GM18861 (cell line): ENCODE measurements at regions not wholly inside any gene's neighbourhood (a gene's known extent, or its start where the extent isn't known, plus 50 kb on each side); places are given as distances from the start of the nearest gene placed in this dataset.

Experiments used
- ATAC-seq: cut with Tn5 transposase; IDR thresholded peaks from one replicate; pipeline ENCODE4 v1.9.1; 2021; ENCODE audit not compliant: unreplicated experiment

GRCh38 chr9:96044401-96044800 lies 168.9 kb downstream of the ERCC6L2 start:
- ATAC-seq, result no peak

GRCh38 chr9:96040591-96041461 lies 165.3 kb downstream of the ERCC6L2 start:
- ATAC-seq, result no peak

GRCh38 chr9:96038914-96039313 lies 163.4 kb downstream of the ERCC6L2 start:
- no peak for ATAC-seq

- no peak for ATAC-seq
Observed at GRCh38 chr9:96038271-96038670, 162.8 kb downstream of the ERCC6L2 start.

GRCh38 chr9:96034553-96035122 lies 159.1 kb downstream of the ERCC6L2 start:
- no peak for ATAC-seq

GRCh38 chr9:96033896-96034295 lies 158.4 kb downstream of the ERCC6L2 start:
- no peak for ATAC-seq

GRCh38 chr9:96031916-96032534 lies 156.5 kb downstream of the ERCC6L2 start:
- ATAC-seq, result no peak

GRCh38 chr9:96031366-96031824 lies 155.9 kb downstream of the ERCC6L2 start:
- no peak for ATAC-seq

- no peak for ATAC-seq
Observed at GRCh38 chr9:96029722-96030530, 154.4 kb downstream of the ERCC6L2 start.

- no peak for ATAC-seq
Observed at GRCh38 chr9:96027251-96028131, 152.0 kb downstream of the ERCC6L2 start.

- ATAC-seq, result no peak
Observed at GRCh38 chr9:96026655-96027213, 151.2 kb downstream of the ERCC6L2 start.

GRCh38 chr9:96025995-96026602 lies 150.6 kb downstream of the ERCC6L2 start:
- no peak for ATAC-seq

GRCh38 chr9:96023486-96023885 lies 148.0 kb downstream of the ERCC6L2 start:
- no peak for ATAC-seq

GRCh38 chr9:96022445-96023051 lies 147.1 kb downstream of the ERCC6L2 start:
- ATAC-seq, result no peak

GRCh38 chr9:96021551-96022444 lies 146.3 kb downstream of the ERCC6L2 start:
- no peak for ATAC-seq

GRCh38 chr9:96020792-96021550 lies 145.5 kb downstream of the ERCC6L2 start:
- no peak for ATAC-seq

- ATAC-seq, result no peak
Observed at GRCh38 chr9:96020300-96020791, 144.9 kb downstream of the ERCC6L2 start.
